ENCODE measurements at regions not wholly inside any gene's neighbourhood (a gene's known extent, or its start where the extent isn't known, plus 50 kb on each side); places are given as distances from the start of the nearest gene placed in this dataset.
"Not testable (repeated sequence)": the region's sequence is repeated elsewhere in the genome, so short reads cannot be mapped to it uniquely, and the experiment has no call there.

DNA sequence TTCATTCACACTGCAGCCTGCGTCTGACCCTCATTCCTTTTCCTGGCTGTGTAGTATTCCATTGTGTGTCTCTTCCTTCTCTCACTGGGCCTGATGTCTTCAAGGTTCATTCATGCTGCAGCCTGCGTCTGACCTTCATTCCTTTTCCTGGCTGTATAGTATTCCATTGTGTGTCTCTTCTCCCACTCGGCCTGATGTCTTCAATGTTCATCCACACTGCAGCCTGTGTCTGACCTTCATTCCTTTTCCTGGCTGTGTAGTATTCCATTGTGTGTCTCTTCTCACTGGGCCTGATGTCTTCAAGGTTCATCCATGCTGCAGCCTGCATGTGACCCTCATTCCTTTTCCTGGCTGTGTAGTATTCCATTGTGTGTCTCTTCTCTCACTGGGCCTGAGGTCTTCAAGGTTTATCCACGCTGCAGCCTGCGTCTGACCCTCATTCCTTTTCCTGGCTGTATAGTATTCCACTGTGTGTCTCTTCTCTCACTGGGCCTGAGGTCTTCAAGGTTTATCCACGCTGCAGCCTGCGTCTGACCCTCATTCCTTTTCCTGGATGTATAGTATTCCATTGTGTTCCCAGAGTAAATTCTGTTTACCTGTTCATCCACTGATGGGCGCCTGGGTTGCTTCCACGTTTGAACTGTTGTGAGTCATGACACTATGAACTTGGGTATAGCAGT is 191.0 kb downstream of the CRLF2 start:
- H2BK20ac ChIP-seq (ENCODE audit: low read length); H3K27me3 ChIP-seq (replicated peaks in 1 of 4; ENCODE audit: control insufficient read depth in 3 of 4, extremely low read depth in 1 of 4, insufficient read depth in 3 of 4, low read length in 3 of 4); H3K4me1 ChIP-seq (replicated peaks in 1 of 4; ENCODE audit: control insufficient read depth in 3 of 4, insufficient read depth in 4 of 4, low read length in 3 of 4); H4K91ac ChIP-seq (replicated peaks; ENCODE audit: insufficient read length, low read length); H2AFZ ChIP-seq (ENCODE audit: low read length); H4K5ac ChIP-seq (ENCODE audit: insufficient read length, low read depth, low read length); H3K23ac ChIP-seq (ENCODE audit: insufficient read length); H2AK5ac ChIP-seq (ENCODE audit: low read depth, low read length); H3K4me3 ChIP-seq (ENCODE audit: extremely low read depth in 1 of 4, insufficient read depth in 2 of 4, low read depth in 3 of 4, low read length in 4 of 4); H3K18ac ChIP-seq (ENCODE audit: extremely low read depth, low read length); DNase-seq (ENCODE audit: low read depth in 1 of 2, low spot score in 2 of 2); POLR2A ChIA-PET (ENCODE audit: partially characterized antibody); H3K23me2 ChIP-seq (ENCODE audit: low read depth, low read length); H3K79me1 ChIP-seq (ENCODE audit: low read depth, low read length); H3K4ac ChIP-seq (replicated peaks; ENCODE audit: insufficient read length, low read depth, low read length); H3K79me2 ChIP-seq (ENCODE audit: control insufficient read depth in 1 of 2, insufficient read depth in 2 of 2, low read length in 2 of 2); FAIRE-seq; H3K36me3 ChIP-seq (ENCODE audit: control insufficient read depth in 2 of 4, insufficient read depth in 4 of 4, low read length in 3 of 4); H2BK120ac ChIP-seq (replicated peaks; ENCODE audit: low read depth, low read length); H2BK12ac ChIP-seq (ENCODE audit: low read depth, low read length); H4K8ac ChIP-seq (ENCODE audit: extremely low read depth, insufficient read depth, low read length); H3K56ac ChIP-seq (replicated peaks; ENCODE audit: insufficient read length, low read depth, low read length); H3K4me2 ChIP-seq (ENCODE audit: insufficient read depth in 1 of 2, low read depth in 2 of 2, low read length in 2 of 2); H2BK5ac ChIP-seq (ENCODE audit: low read depth, low read length); H3K9ac ChIP-seq (replicated peaks in 1 of 4; ENCODE audit: extremely low read depth in 1 of 4, low read depth in 3 of 4, low read length in 3 of 4); CTCF ChIA-PET (ENCODE audit: partially characterized antibody); H2BK15ac ChIP-seq (ENCODE audit: low read length); H3K14ac ChIP-seq (ENCODE audit: insufficient read length); H3K27ac ChIP-seq (ENCODE audit: low read depth, low read length); H4K20me1 ChIP-seq (replicated peaks in 1 of 2; ENCODE audit: control insufficient read depth in 1 of 2, insufficient read depth in 2 of 2, low read length in 2 of 2): not testable (repeated sequence)
- H3K9me3 ChIP-seq (ENCODE audit: insufficient read depth in 2 of 2, low read depth in 1 of 2, low read length in 1 of 2) = peaks cover 7 to 10% of the 10 kb centered on the region in 2 experiments
- TF ChIP-seq KDM1A (IDR thresholded peaks at IDR 0.05; ENCODE audit: borderline replicate concordance, low read length) (peak; percentile 87; the same call in 1 of the 2 replicates), HDAC2 (IDR thresholded peaks at IDR 0.05; ENCODE audit: borderline replicate concordance in 1 of 2, low read depth in 2 of 2, low read length in 2 of 2) (peak in 1 of 2 experiments; percentile 66; a peak in 1 of 4 replicates)
- WGBS, 2 experiments (ENCODE audit: extremely low coverage in 1 of 2, insufficient coverage in 1 of 2, insufficient read length in 1 of 2, insufficient replicate concordance in 2 of 2, low coverage in 1 of 2, low lambda C conversion rate in 2 of 2, missing lambda C conversion rate in 1 of 2) = 91% methylated on average over 7 of the region's 9 CpGs; no CpG with 5 or more reads in 1 of the 2 experiments

All from H1 (cell line).